Bronchial epithelial cell (primary cell): ENCODE measurements at regions not wholly inside any gene's neighbourhood (a gene's known extent, or its start where the extent isn't known, plus 50 kb on each side); places are given as distances from the start of the nearest gene placed in this dataset.
A peak's percentile ranks its signal among the peaks of the same experiment; 100 is the strongest.

Experiments
- DNase-seq: peaks from one replicate; pipeline ENCODE4 v3.0.0-alpha.2; 2010; ENCODE audit warnings: low read depth
- FAIRE-seq: peaks from 2 replicates; lab custom pipeline; 2011; peaks lifted over from hg19 to GRCh38; lab: Jason Lieb, UNC
- H3K27me3 ChIP-seq: 2 replicates; pipeline ENCODE4 v1.5.1; 2011; ENCODE audit warnings: low read length; ENCODE audit not compliant: control insufficient read depth, insufficient read depth
- H3K36me3 ChIP-seq: 2 replicates; pipeline ENCODE4 v1.5.1; 2011; ENCODE audit warnings: low read length; ENCODE audit not compliant: control insufficient read depth, insufficient read depth
- H3K4me3 ChIP-seq: 2 replicates; pipeline ENCODE4 v1.5.1; 2011; ENCODE audit warnings: mild to moderate bottlenecking, low read depth, low read length, control low read depth
- TF ChIP-seq, protein P1 (sequence below): IDR thresholded peaks from 2 replicates; pipeline ENCODE4 v1.5.1; 2011; ENCODE audit warnings: mild to moderate bottlenecking, moderate library complexity, low read length, control low read depth, inconsistent platforms; ENCODE audit not compliant: insufficient read depth, severe bottlenecking

- TF ChIP-seq, protein P1, sequence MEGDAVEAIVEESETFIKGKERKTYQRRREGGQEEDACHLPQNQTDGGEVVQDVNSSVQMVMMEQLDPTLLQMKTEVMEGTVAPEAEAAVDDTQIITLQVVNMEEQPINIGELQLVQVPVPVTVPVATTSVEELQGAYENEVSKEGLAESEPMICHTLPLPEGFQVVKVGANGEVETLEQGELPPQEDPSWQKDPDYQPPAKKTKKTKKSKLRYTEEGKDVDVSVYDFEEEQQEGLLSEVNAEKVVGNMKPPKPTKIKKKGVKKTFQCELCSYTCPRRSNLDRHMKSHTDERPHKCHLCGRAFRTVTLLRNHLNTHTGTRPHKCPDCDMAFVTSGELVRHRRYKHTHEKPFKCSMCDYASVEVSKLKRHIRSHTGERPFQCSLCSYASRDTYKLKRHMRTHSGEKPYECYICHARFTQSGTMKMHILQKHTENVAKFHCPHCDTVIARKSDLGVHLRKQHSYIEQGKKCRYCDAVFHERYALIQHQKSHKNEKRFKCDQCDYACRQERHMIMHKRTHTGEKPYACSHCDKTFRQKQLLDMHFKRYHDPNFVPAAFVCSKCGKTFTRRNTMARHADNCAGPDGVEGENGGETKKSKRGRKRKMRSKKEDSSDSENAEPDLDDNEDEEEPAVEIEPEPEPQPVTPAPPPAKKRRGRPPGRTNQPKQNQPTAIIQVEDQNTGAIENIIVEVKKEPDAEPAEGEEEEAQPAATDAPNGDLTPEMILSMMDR: no peak
Observed at GRCh38 chr1:209015092-209015491, 568.4 kb upstream of the CAMK1G start.

DNA sequence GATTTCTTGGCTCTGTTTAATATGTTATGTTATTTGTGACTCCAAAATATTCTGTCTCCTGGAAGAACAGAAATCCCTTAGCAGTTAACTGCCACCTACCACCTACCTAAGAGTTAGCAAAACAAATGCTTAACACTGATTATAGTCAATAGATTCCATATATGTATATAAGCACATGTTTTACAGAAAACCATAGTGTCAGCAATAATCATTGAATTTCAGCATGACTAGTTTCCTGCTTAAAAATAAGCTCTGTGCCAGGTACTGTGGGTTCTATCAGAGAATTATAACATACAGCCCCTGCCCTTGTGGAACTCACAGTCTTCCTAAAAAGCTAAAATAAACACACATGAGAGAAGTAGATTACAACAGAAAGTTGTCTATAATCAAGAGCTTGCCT is 561.9 kb upstream of the CAMK1G start:
- Histone ChIP-seq H3K4me3 (no peak overlapping the region), H3K36me3 (no peaks in the 10 kb centered on the region), H3K27me3 (peaks cover 1% of the 10 kb centered on the region)
- FAIRE-seq: no peak
- TF ChIP-seq, protein P1: no peak
- DNase-seq: no peak

More at GRCh38 chr1:209015092-209015491, 568.4 kb upstream of the CAMK1G start:
- Histone ChIP-seq H3K36me3 (no peaks in the 10 kb centered on the region), H3K27me3 (peaks cover 1% of the 10 kb centered on the region), H3K4me3 (no peak overlapping the region)
- no peak for DNase-seq
- FAIRE-seq: peak; percentile 18

DNA sequence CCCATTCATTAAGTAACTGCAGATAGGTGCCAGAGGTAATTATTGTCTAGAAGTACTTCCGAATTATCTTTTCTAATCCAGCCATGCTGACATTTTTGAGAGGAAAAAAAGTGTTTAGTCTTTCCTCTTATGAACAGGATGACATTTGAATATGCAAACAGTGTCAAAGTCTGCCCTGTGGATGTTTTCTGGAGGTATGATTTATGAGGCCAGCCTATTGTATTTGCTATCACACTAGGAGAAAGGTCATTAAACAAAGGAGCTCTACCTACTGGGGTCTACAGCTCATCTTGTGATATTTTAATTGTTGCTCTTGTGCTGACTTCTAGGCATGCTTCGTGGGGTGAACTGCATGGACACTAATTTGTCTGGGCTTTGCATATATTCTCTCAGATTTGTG is 559.7 kb upstream of the CAMK1G start:
- no peaks in the 10 kb centered on the region for H3K36me3 ChIP-seq
- no peaks in the 10 kb centered on the region for H3K27me3 ChIP-seq
- FAIRE-seq (no peak), DNase-seq (no peak)
- H3K4me3 ChIP-seq: no peak overlapping the region
- TF ChIP-seq, protein P1: no peak

- DNase-seq (no peak), FAIRE-seq (no peak)
- Histone ChIP-seq H3K36me3 (no peaks in the 10 kb centered on the region), H3K4me3 (no peak overlapping the region), H3K27me3 (no peaks in the 10 kb centered on the region)
- TF ChIP-seq, protein P1: no peak
Observed at GRCh38 chr1:209029737-209030136, 553.8 kb upstream of the CAMK1G start.

DNA sequence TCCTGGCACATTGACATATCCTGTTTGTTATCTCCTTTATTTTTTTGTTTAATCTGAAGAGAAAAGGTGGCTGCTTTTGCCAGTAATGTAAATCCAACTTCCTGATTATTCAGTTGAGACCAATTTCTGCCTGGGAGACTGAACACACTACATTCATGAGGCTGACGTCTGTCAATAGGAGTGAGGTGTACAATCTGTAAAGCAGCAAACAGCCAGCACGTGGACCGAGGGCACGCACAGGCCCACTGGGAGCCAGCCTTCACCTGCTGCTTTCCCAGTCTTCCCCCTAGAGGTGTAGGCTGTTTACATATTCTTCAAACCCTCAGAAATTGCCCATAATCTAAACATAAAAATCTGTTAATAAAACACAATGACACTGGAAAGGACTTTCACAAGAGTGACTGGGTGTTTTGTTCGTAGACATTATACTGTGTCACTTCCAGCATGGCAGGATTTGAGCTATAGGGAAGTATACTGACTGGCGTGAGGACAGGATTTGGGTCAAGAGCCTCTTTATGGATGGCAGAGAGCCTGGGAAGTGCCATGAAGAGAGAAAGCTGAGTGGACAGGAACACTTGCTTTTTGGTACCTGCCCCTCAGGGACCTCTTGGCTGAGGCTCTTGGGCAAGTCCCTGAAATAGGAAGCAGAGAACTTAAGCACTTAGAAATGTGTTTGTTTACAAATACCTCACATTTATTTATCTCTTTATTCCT is 552.9 kb upstream of the CAMK1G start:
- no peak for DNase-seq
- FAIRE-seq: no peak
- no peaks in the 10 kb centered on the region for H3K36me3 ChIP-seq
- H3K4me3 ChIP-seq: no peak overlapping the region
- TF ChIP-seq, protein P1: no peak
- H3K27me3 ChIP-seq: no peaks in the 10 kb centered on the region

DNA sequence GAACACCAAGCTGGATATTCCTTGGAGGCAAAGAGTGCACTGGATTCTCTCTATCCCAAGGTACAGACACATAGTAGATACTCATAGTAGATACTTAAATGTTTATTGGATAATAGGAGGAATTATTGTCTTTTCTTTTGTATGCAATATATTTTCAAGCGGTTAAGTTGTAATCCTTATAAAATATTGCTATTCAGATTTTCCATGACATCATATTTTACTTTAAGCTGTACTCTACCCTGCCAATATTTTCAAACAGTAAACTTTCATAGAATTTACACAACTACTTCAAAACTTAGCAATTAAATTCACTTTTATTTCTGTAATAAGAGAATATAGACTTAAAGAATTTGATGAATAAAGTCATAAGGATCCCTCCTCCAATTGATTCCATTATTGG is 546.5 kb upstream of the CAMK1G start:
- DNase-seq (no peak), FAIRE-seq (no peak)
- TF ChIP-seq, protein P1: no peak
- H3K4me3 ChIP-seq: no peak overlapping the region
- H3K36me3 ChIP-seq: no peaks in the 10 kb centered on the region
- no peaks in the 10 kb centered on the region for H3K27me3 ChIP-seq
